Left lung (tissue), 4 donors: ENCODE measurements at regions not wholly inside any gene's neighbourhood (a gene's known extent, or its start where the extent isn't known, plus 50 kb on each side); places are given as distances from the start of the nearest gene placed in this dataset.

Experiments
- ATAC-seq: fragments of 200-7000 bp; cut with Tn5 transposase; one replicate; pipeline ENCODE4 v1.9.1; 2020; ENCODE audit warnings: moderate library complexity
- DNase-seq, 4 donors: peaks; one replicate each; pipeline ENCODE4 v3.0.0-alpha.2; 2013 to 2020
- H3K27ac ChIP-seq, 2 donors: fragments of 200-600 bp; sonication (generic) in 1 of 2; one replicate each; pipeline versions ENCODE4 v1.5.0 to v1.8.0; 2020 to 2021
- H3K27me3 ChIP-seq, 2 donors: fragments of 200-600 bp; sonication (generic) in 1 of 2; one replicate each; pipeline versions ENCODE4 v1.5.0 to v1.8.0; 2020 to 2021
- H3K36me3 ChIP-seq, 2 donors: fragments of 200-600 bp; sonication (generic) in 1 of 2; one replicate each; pipeline versions ENCODE4 v1.5.0 to v1.8.0; 2020 to 2021
- H3K4me1 ChIP-seq, 2 donors: fragments of 200-600 bp; one replicate each; pipeline ENCODE4 v1.8.0; 2021
- H3K4me3 ChIP-seq, 2 donors: fragments of 200-600 bp; sonication (generic) in 1 of 2; one replicate each; pipeline versions ENCODE4 v1.5.0 to v1.8.0; 2020 to 2021; ENCODE audit warnings: mild to moderate bottlenecking in 1 of 2
- H3K9me3 ChIP-seq, 2 donors: fragments of 200-600 bp; sonication (generic) in 1 of 2; one replicate each; pipeline versions ENCODE4 v1.5.0 to v1.8.0; 2020 to 2021
- intact Hi-C, 2 donors: fragments of 100-400 bp; cut with DNase I; formaldehyde crosslinking; loops; one replicate each; pipeline versions ENCODE4 v1.11.2 to v1.14.2; 2022
- TF ChIP-seq, protein P1 (sequence below), 2 donors: fragments of 200-600 bp; sonication (generic) in 1 of 2; IDR thresholded peaks; one replicate each; pipeline versions ENCODE4 v1.5.0 to v1.8.0; 2021; ENCODE audit warnings: antibody characterized with exemption in 2 of 2
- donor health status: DM: no; HTN: yes; CAD: no.
- donor health status: DM: no; HTN: no; CAD: no.

DNA sequence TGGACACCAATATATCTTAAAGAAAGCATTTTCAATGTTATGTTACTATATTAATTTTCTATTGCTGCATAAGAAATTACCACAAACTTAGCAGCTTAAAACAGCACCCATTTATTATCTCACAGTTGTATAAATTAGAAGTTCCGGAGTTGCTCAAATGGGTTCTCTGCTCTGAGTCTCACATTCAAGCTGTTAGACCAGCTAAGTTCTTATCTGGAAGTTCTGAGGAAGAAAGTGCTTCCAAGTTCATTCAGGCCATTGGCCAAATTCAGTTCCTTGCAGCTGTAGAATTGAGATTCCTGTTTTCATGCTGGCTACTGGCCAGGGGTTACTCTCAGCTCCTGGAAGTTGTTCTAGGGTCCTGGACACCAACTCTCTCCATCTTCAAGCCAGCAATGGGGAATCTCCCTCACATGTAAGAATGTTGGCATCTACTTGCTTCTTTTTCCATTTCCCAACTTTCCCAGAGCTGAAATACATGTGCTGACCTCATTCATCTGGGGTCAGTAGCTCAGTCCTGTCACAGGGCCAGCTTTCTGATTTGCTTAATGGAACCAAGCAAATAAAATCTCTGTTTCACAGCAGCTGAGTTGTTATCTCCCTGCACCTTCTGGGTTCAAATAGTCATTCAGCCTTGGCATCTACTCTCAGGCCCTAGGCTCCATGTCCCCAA is 99.6 kb upstream of the INTU start:
- intact Hi-C loops: no loop called here

DNA sequence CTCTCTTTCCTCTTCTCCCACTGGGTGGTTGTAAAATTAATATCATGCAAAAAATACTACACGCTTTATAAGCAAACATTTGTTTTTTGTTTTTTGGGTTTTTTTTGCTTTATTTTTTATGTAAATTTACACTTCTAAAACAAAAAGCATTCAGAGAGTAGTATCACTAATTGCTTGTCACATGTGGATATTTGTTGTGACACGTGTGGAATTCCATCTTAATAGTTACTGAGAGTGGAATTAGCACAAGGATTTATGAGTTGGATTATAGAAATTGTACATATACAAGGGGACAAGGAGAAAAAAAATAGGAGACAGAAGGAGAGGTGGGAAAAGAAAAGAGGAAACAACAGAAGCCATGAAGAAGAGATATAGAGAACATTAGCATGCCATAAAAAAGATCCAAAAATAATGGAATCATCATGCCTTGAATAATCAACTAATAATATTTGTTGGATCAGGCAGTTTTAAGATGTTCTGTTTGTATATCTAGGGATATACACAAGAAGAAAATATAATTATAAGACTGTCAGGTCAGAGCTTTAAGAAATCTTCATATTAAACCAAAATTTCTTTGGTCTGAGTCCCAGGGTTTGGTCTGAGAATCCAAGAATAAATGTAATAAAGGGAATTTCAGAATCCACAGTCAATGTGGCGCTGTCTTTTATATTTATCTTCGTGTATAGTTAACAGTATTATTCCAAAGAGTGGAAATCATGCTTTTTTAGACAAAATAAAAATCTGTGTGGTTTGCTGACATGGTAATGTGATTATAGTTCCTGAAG is 98.5 kb upstream of the INTU start:
- intact Hi-C loops: no loop called here
- H3K4me3 ChIP-seq: no peak overlapping the region
- H3K27me3 ChIP-seq: no peaks in the 10 kb centered on the region
- ATAC-seq (no peak), DNase-seq (no peak)
- H3K36me3 ChIP-seq: no peaks in the 10 kb centered on the region
- H3K9me3 ChIP-seq: peaks cover 0 to 4% of the 10 kb centered on the region in 2 donors
- no peaks in the 10 kb centered on the region for H3K4me1 ChIP-seq
- TF ChIP-seq, protein P1, sequence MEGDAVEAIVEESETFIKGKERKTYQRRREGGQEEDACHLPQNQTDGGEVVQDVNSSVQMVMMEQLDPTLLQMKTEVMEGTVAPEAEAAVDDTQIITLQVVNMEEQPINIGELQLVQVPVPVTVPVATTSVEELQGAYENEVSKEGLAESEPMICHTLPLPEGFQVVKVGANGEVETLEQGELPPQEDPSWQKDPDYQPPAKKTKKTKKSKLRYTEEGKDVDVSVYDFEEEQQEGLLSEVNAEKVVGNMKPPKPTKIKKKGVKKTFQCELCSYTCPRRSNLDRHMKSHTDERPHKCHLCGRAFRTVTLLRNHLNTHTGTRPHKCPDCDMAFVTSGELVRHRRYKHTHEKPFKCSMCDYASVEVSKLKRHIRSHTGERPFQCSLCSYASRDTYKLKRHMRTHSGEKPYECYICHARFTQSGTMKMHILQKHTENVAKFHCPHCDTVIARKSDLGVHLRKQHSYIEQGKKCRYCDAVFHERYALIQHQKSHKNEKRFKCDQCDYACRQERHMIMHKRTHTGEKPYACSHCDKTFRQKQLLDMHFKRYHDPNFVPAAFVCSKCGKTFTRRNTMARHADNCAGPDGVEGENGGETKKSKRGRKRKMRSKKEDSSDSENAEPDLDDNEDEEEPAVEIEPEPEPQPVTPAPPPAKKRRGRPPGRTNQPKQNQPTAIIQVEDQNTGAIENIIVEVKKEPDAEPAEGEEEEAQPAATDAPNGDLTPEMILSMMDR (IDR thresholded peaks at IDR 0.05): no peak
- no peak overlapping the region for H3K27ac ChIP-seq

More for the DNA sequence above, 99.6 kb upstream of the INTU start:
- ATAC-seq (peak; percentile 62), DNase-seq (peak in 2 of 4 donors; percentile 84 to 89)
- no peaks in the 10 kb centered on the region for H3K4me1 ChIP-seq
- peaks cover 0 to 4% of the 10 kb centered on the region in 2 donors for H3K9me3 ChIP-seq
- TF ChIP-seq, protein P1 (IDR thresholded peaks at IDR 0.05): no peak
- no peaks in the 10 kb centered on the region for H3K36me3 ChIP-seq
- H3K4me3 ChIP-seq: no peak overlapping the region
- H3K27me3 ChIP-seq: no peaks in the 10 kb centered on the region
- no peak overlapping the region for H3K27ac ChIP-seq

DNA sequence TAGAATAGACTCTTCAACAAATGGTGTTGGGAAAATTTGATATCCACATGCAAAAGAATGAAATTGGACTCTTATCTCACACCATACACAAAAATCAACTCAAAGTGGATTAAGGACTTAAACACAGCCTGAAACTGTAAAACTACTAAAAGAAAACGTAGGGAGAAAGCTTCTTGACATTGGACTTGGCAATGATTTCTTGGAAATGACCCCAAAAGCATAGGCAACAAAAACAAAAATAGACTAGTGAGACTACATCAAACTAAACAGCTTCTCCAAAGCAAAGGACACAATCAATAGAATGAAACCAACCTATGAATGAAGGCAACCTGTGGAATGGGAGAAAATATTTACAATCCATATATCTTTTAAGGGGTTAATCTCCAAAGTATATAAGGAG is 94.7 kb upstream of the INTU start:
- Histone ChIP-seq H3K36me3 (no peaks in the 10 kb centered on the region), H3K4me3 (no peak overlapping the region), H3K27ac (no peak overlapping the region), H3K9me3 (no peaks in the 10 kb centered on the region), H3K4me1 (no peaks in the 10 kb centered on the region), H3K27me3 (no peaks in the 10 kb centered on the region)
- intact Hi-C loops: no loop called here
- ATAC-seq (no peak), DNase-seq (peak in 1 of 4 donors; percentile 8)
- TF ChIP-seq, protein P1 (IDR thresholded peaks at IDR 0.05): no peak

DNA sequence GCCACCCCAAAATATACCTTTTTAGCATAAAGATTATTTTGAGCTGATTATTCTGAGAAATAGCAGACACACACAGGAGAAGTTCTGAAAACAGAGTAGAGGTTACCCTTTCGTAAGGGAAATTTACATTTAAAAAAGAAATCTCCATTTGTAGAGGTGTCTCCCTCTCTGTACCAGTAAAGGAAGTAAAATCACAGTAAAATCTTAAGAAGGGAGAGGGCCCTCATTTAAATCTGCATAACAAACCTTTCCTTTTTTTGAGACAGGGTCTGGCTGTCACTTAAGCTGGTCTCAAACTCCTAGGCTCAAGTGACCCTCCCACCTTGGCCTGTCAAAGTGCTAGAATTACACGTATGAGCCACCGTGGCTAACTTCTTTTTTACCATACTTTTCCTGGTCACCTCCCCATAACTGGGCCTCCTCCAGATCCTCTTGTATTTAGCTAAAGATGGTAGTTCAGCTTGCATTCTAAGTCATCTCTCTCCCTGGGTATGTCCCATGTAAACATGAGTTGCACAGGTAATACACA is 92.2 kb upstream of the INTU start:
- intact Hi-C loops: no loop called here

More for the DNA sequence above, 92.2 kb upstream of the INTU start:
- no peaks in the 10 kb centered on the region for H3K4me1 ChIP-seq
- H3K9me3 ChIP-seq: no peaks in the 10 kb centered on the region
- TF ChIP-seq, protein P1 (IDR thresholded peaks at IDR 0.05): no peak
- H3K27me3 ChIP-seq: no peaks in the 10 kb centered on the region
- no peak for DNase-seq
- H3K36me3 ChIP-seq: no peaks in the 10 kb centered on the region
- H3K4me3 ChIP-seq: no peak overlapping the region
- ATAC-seq: no peak
- H3K27ac ChIP-seq: no peak overlapping the region
